ENCODE measurements at regions not wholly inside any gene's neighbourhood (a gene's known extent, or its start where the extent isn't known, plus 50 kb on each side); places are given as distances from the start of the nearest gene placed in this dataset.

DNA sequence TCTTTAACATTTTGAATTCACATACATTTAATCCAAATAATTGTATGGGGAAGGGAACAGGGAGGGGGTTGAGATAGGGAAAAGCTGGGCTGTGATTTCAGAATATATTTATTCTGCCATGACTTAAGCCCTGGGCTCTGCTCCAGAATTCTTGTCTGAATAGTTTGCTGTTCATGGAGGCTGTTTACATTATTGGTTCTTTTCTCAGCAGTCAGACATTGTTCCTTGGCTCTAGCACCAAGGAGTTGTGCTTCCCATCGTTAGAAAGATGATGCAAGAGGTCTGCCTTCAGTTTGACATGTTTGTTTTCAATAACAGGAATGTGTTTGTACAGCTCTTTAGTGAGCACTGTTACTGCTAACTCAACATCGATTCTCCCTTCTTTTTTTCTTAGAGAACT, 198.8 kb upstream of the CDYL start:
- no peak for TF ChIP-seq TAF1 (IDR thresholded peaks at IDR 0.05; ENCODE audit: borderline replicate concordance, insufficient read depth, low read length)
- TF ChIP-seq SIN3A (IDR thresholded peaks at IDR 0.05; ENCODE audit: borderline replicate concordance, insufficient read depth, low read length) = no peak

Data from PFSK-1 (cell line).